Esophagus muscularis mucosa (tissue), 4 donors: ENCODE measurements at regions not wholly inside any gene's neighbourhood (a gene's known extent, or its start where the extent isn't known, plus 50 kb on each side); places are given as distances from the start of the nearest gene placed in this dataset.

Source experiments
- DNase-seq: peaks from one replicate; pipeline ENCODE4 v3.0.0-alpha.2; 2017; ENCODE audit errors: extremely low spot score
- H3K27ac ChIP-seq, 4 donors: fragments of 200-600 bp; sonication (generic); replicated peaks in 1 of 4; 1 replicate in 3 of 4; 2 replicates in 1 of 4; pipeline ENCODE4 v1.5.1; 2016 to 2019; ENCODE audit warnings: mild to moderate bottlenecking in 1 of 4
- H3K27me3 ChIP-seq, 4 donors: fragments of 200-600 bp; sonication (generic); one replicate each; pipeline versions ENCODE4 v1.5.1 to v1.6.0; 2016 to 2019
- H3K36me3 ChIP-seq, 4 donors: fragments of 200-600 bp; sonication (generic); one replicate each; pipeline ENCODE4 v1.5.1; 2016 to 2019
- H3K4me1 ChIP-seq, 4 donors: fragments of 200-600 bp; sonication (generic); one replicate each; pipeline ENCODE4 v1.5.1; 2016 to 2019
- H3K4me3 ChIP-seq, 4 donors: fragments of 200-600 bp; sonication (generic); 1 replicate in 2 of 4; 2 replicates in 2 of 4; pipeline ENCODE4 v1.5.1; 2016 to 2019; ENCODE audit warnings: mild to moderate bottlenecking in 4 of 4, moderate library complexity in 1 of 4
- H3K9me3 ChIP-seq, 4 donors: fragments of 200-600 bp; sonication (generic); 1 replicate in 3 of 4; 2 replicates in 1 of 4; pipeline ENCODE4 v1.5.1; 2016 to 2019
- EP300 ChIP-seq: sonication (generic); formaldehyde crosslinking; IDR thresholded peaks from one replicate; pipeline ENCODE4 v1.6.1; 2017; ENCODE audit warnings: antibody characterized with exemption
- POLR2A ChIP-seq: fragments of 450-650 bp; IDR thresholded peaks from one replicate; pipeline ENCODE4 v1.6.1; 2017; ENCODE audit warnings: antibody characterized with exemption, moderate library complexity, mild to moderate bottlenecking, low read depth
- POLR2AphosphoS5 ChIP-seq, 2 donors: sonication (generic); formaldehyde crosslinking; IDR thresholded peaks; one replicate each; pipeline ENCODE4 v1.6.1; 2017; ENCODE audit warnings: antibody characterized with exemption in 2 of 2
- WGBS: methylation state at CpG from one replicate; pipeline ENCODE4 v1.1.5; 2018; 5-methylcytosine and 5-hydroxymethylcytosine counted together
- intact Hi-C: fragments of 100-400 bp; cut with DNase I; formaldehyde crosslinking; loops from one replicate; pipeline ENCODE4 v1.15.1; 2023
- TF ChIP-seq, protein P1 (sequence below), 3 experiments: fragments of 200-600 bp in 2 of 3; fragments of 450-650 bp in 1 of 3; sonication (generic) in 2 of 3; IDR thresholded peaks; one replicate each; pipeline ENCODE4 v1.5.1; 2017 to 2019; ENCODE audit warnings: antibody characterized with exemption in 3 of 3, mild to moderate bottlenecking in 2 of 3, moderate library complexity in 1 of 3

DNA sequence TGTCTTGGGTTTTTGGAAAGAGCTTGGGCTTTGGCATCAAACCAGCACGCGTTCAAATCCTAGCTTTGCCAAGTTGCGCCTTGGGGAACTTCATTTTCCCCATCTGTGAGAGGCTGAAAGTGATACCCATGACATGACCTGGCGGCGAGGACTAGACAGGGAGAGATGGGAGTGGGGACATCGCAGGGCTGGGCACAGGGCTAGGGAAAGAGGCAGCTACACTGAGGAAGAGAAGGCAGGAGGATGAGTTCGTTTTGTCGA lies 202.9 kb downstream of the IRF8 start:
- Histone ChIP-seq H3K27me3 (peaks cover 0 to 6% (median 0%) of the 10 kb centered on the region in 4 donors), H3K4me3 (no peak overlapping the region), H3K9me3 (no peaks in the 10 kb centered on the region), H3K4me1 (peaks cover 0 to 14% (median 6%) of the 10 kb centered on the region in 4 donors), H3K27ac (no peak overlapping the region), H3K36me3 (no peaks in the 10 kb centered on the region)
- DNase-seq: no peak
- 77% methylated on average over 8 of the region's 8 CpGs for WGBS
- TF ChIP-seq, protein P1, sequence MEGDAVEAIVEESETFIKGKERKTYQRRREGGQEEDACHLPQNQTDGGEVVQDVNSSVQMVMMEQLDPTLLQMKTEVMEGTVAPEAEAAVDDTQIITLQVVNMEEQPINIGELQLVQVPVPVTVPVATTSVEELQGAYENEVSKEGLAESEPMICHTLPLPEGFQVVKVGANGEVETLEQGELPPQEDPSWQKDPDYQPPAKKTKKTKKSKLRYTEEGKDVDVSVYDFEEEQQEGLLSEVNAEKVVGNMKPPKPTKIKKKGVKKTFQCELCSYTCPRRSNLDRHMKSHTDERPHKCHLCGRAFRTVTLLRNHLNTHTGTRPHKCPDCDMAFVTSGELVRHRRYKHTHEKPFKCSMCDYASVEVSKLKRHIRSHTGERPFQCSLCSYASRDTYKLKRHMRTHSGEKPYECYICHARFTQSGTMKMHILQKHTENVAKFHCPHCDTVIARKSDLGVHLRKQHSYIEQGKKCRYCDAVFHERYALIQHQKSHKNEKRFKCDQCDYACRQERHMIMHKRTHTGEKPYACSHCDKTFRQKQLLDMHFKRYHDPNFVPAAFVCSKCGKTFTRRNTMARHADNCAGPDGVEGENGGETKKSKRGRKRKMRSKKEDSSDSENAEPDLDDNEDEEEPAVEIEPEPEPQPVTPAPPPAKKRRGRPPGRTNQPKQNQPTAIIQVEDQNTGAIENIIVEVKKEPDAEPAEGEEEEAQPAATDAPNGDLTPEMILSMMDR (IDR thresholded peaks at IDR 0.05): no peak
- TF ChIP-seq POLR2AphosphoS5 (IDR thresholded peaks at IDR 0.05) (no peak), POLR2A (no peak), EP300 (no peak)
- intact Hi-C loops: no loop called here

DNA sequence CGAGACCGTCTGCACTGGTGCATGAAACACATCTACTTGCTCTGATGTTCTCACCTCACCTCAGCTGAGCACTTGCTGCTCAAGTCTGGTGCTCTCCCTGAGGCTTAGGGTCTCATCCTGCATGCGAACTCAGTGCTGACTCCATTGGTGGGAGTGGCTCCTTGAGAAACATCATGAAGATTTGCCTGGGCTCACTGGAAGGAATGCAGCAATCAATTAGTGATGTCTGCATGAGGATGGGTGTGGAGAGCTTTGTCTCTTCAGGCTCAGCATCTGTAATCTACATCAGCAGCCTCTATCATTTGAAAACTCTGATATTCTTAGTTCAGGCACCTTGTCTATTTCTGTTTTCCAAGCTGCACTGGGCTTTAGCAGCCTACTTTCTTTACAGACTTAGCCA lies 204.4 kb downstream of the IRF8 start:
- TF ChIP-seq POLR2A: no peak
- TF ChIP-seq POLR2AphosphoS5 (IDR thresholded peaks at IDR 0.05): no peak
- TF ChIP-seq, protein P1 (IDR thresholded peaks at IDR 0.05): no peak
- TF ChIP-seq EP300: no peak
- Histone ChIP-seq H3K36me3 (no peaks in the 10 kb centered on the region), H3K4me3 (no peak overlapping the region), H3K27ac (no peak overlapping the region), H3K27me3 (peaks cover 0 to 6% (median 0%) of the 10 kb centered on the region in 4 donors), H3K9me3 (no peaks in the 10 kb centered on the region), H3K4me1 (peaks cover 0 to 23% (median 12%) of the 10 kb centered on the region in 4 donors)
- intact Hi-C loops: no loop called here
- 94% methylated on average over 3 of the region's 3 CpGs for WGBS
- no peak for DNase-seq

DNA sequence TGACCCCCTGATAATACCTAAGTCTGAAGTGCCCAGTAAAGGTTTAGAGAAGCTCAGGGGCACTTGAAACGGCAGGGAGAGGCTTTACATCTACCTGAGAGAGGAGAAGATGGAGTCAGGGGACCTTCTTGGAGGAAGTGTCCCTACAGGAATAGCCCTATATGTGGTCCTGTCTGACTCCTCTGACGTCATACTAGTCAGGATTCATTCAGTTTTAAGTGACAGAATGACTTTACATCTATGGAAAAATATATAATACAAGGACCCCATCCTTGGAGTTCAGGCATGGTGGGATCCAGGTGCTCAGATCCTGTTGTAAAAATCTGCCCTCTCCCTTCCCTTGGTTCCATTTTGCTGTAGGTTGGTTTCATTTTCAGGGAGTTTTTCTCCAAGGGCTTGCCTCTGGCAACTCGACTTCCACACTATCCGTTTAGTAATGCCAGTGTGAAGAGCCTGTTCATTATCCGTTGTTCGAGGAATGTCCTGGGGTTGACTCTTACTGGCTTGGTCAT lies 205.6 kb downstream of the IRF8 start:
- no peak overlapping the region for H3K27ac ChIP-seq
- H3K36me3 ChIP-seq: no peaks in the 10 kb centered on the region
- H3K9me3 ChIP-seq: no peaks in the 10 kb centered on the region
- no peak for DNase-seq
- 78% methylated on average over 5 of the region's 6 CpGs for WGBS
- intact Hi-C loops: no loop called here
- peaks cover 0 to 23% (median 12%) of the 10 kb centered on the region in 4 donors for H3K4me1 ChIP-seq
- no peak for TF ChIP-seq EP300
- TF ChIP-seq POLR2A: no peak
- TF ChIP-seq, protein P1 (IDR thresholded peaks at IDR 0.05): no peak
- no peak for TF ChIP-seq POLR2AphosphoS5 (IDR thresholded peaks at IDR 0.05)
- peaks cover 0 to 6% (median 0%) of the 10 kb centered on the region in 4 donors for H3K27me3 ChIP-seq
- H3K4me3 ChIP-seq: no peak overlapping the region

DNA sequence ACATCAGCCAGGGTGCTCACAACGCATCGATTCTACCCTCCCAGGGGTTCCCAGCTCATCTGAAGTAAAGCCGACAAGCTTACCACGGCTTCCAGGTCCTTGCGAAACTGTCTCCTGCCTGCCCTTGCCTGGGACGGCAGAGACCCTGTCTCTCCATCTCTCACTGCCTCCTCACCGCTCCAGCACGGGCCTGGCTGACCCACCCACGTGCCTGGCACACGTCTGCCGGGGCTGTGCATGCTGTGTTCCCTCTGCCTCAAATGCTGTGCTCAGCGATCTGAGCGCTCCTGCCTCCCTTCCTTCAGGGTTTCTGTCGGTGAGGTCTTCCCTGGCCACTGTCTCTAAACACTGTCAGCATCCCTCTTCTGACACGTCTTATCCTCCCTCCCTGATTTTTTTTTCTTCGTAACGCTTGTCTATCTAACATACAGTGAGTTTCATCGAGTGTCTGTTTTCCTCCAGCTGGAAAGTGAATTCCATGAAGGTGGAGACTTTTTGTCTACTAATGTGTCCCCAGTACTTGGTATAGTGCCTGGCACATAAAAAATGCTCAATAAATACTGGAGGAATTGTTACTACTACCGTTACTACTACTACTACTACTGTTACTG lies 208.4 kb downstream of the IRF8 start:
- Histone ChIP-seq H3K27me3 (no peaks in the 10 kb centered on the region), H3K9me3 (no peaks in the 10 kb centered on the region), H3K4me3 (no peak overlapping the region), H3K4me1 (peaks cover 0 to 19% (median 10%) of the 10 kb centered on the region in 4 donors), H3K36me3 (no peaks in the 10 kb centered on the region), H3K27ac (peak overlapping the region in 2 of 4 donors; percentile 48 to 58)
- 48% methylated on average over 19 of the region's 19 CpGs for WGBS
- no peak for DNase-seq
- TF ChIP-seq POLR2A (no peak), POLR2AphosphoS5 (IDR thresholded peaks at IDR 0.05) (peak in 1 of 2 donors; percentile 86)
- TF ChIP-seq, protein P1 (IDR thresholded peaks at IDR 0.05): no peak
- intact Hi-C loops: no loop called here

DNA sequence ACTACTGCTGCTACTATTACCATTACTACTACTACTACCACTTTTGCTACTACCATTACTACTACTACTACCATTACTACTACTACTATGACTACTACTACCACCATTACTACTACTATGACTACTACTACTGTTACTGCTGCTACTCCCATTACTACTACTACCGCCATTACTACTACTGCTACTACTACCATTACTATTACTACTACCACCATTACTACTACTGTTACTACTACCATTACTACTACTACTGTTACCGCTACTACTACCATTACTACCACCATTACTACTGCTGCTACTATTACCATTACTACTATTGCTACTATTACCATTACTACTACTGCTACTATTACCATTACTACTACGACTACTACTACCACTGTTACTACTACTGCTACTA lies 209.1 kb downstream of the IRF8 start:
- intact Hi-C loops: no loop called here
- Histone ChIP-seq H3K4me1 (peaks cover 0 to 20% (median 10%) of the 10 kb centered on the region in 4 donors), H3K9me3 (no peaks in the 10 kb centered on the region), H3K27ac (peak overlapping the region in 1 of 4 donors; percentile 48), H3K4me3 (no peak overlapping the region), H3K36me3 (no peaks in the 10 kb centered on the region), H3K27me3 (no peaks in the 10 kb centered on the region)
- over 99% methylated on average over 3 of the region's 3 CpGs for WGBS
- no peak for DNase-seq
- TF ChIP-seq, protein P1 (IDR thresholded peaks at IDR 0.05): no peak
- TF ChIP-seq EP300 (no peak), POLR2A (no peak), POLR2AphosphoS5 (IDR thresholded peaks at IDR 0.05) (no peak)
